HG03460 (cell line): ENCODE measurements at regions not wholly inside any gene's neighbourhood (a gene's known extent, or its start where the extent isn't known, plus 50 kb on each side); places are given as distances from the start of the nearest gene placed in this dataset.

Experiments used
- ATAC-seq: cut with Tn5 transposase; IDR thresholded peaks from one replicate; pipeline ENCODE4 v1.9.1; 2021; ENCODE audit not compliant: unreplicated experiment

- no peak for ATAC-seq
These were observed 228.3 kb upstream of the ZNF462 start for GRCh38 chr9:106634641-106635040.

GRCh38 chr9:106637486-106637885, 225.5 kb upstream of the ZNF462 start:
- ATAC-seq = no peak

- no peak for ATAC-seq
These were observed 222.9 kb upstream of the ZNF462 start for GRCh38 chr9:106639873-106640568.

GRCh38 chr9:106643211-106643930, 219.6 kb upstream of the ZNF462 start:
- no peak for ATAC-seq

- ATAC-seq = no peak
These were observed 218.3 kb upstream of the ZNF462 start for GRCh38 chr9:106644661-106645060.

GRCh38 chr9:106648799-106649198, 214.2 kb upstream of the ZNF462 start:
- no peak for ATAC-seq

GRCh38 chr9:106649664-106650063, 213.3 kb upstream of the ZNF462 start:
- ATAC-seq = no peak

GRCh38 chr9:106653213-106653612, 209.8 kb upstream of the ZNF462 start:
- no peak for ATAC-seq

- no peak for ATAC-seq
These were observed 207.0 kb upstream of the ZNF462 start for GRCh38 chr9:106655966-106656365.

GRCh38 chr9:106657926-106658325, 205.0 kb upstream of the ZNF462 start:
- ATAC-seq = no peak

GRCh38 chr9:106668534-106668933, 194.4 kb upstream of the ZNF462 start:
- ATAC-seq = no peak

GRCh38 chr9:106669835-106670234, 193.1 kb upstream of the ZNF462 start:
- ATAC-seq = no peak

- ATAC-seq = no peak
These were observed 192.5 kb upstream of the ZNF462 start for GRCh38 chr9:106670418-106670817.

- no peak for ATAC-seq
These were observed 187.2 kb upstream of the ZNF462 start for GRCh38 chr9:106675780-106676179.

- ATAC-seq = no peak
These were observed 185.6 kb upstream of the ZNF462 start for GRCh38 chr9:106677374-106677773.

- ATAC-seq = no peak
These were observed 185.1 kb upstream of the ZNF462 start for GRCh38 chr9:106677830-106678229.

GRCh38 chr9:106678273-106678672, 184.7 kb upstream of the ZNF462 start:
- no peak for ATAC-seq

- no peak for ATAC-seq
These were observed 180.5 kb upstream of the ZNF462 start for GRCh38 chr9:106682420-106682819.

GRCh38 chr9:106683454-106683853, 179.5 kb upstream of the ZNF462 start:
- ATAC-seq = no peak

GRCh38 chr9:106684940-106685695, 177.8 kb upstream of the ZNF462 start:
- no peak for ATAC-seq

- no peak for ATAC-seq
These were observed 173.9 kb upstream of the ZNF462 start for GRCh38 chr9:106689089-106689488.

- ATAC-seq = no peak
These were observed 171.3 kb upstream of the ZNF462 start for GRCh38 chr9:106691627-106692026.
